ENCODE measurements at regions not wholly inside any gene's neighbourhood (a gene's known extent, or its start where the extent isn't known, plus 50 kb on each side); places are given as distances from the start of the nearest gene placed in this dataset.

GRCh38 chr1:114262337-114262736 lies 108.7 kb upstream of the SYT6 start:
- no peak for TF ChIP-seq EZH2 (IDR thresholded peaks at IDR 0.05; ENCODE audit: borderline replicate concordance, low read depth, low read length, poor library complexity, severe bottlenecking)
- TF ChIP-seq, protein P1, sequence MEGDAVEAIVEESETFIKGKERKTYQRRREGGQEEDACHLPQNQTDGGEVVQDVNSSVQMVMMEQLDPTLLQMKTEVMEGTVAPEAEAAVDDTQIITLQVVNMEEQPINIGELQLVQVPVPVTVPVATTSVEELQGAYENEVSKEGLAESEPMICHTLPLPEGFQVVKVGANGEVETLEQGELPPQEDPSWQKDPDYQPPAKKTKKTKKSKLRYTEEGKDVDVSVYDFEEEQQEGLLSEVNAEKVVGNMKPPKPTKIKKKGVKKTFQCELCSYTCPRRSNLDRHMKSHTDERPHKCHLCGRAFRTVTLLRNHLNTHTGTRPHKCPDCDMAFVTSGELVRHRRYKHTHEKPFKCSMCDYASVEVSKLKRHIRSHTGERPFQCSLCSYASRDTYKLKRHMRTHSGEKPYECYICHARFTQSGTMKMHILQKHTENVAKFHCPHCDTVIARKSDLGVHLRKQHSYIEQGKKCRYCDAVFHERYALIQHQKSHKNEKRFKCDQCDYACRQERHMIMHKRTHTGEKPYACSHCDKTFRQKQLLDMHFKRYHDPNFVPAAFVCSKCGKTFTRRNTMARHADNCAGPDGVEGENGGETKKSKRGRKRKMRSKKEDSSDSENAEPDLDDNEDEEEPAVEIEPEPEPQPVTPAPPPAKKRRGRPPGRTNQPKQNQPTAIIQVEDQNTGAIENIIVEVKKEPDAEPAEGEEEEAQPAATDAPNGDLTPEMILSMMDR (conservative IDR thresholded peaks at IDR 0.05; ENCODE audit: low read depth, low read length): no peak
